WTC11 (cell line): ENCODE measurements at regions not wholly inside any gene's neighbourhood (a gene's known extent, or its start where the extent isn't known, plus 50 kb on each side); places are given as distances from the start of the nearest gene placed in this dataset.

Experiments used
- ATAC-seq: fragments of 200-7000 bp; cut with Tn5 transposase; 2 replicates; pipeline ENCODE4 v1.10.0; 2021; ENCODE audit warnings: mild to moderate bottlenecking, moderate library complexity
- CTCF ChIA-PET: fragments of 300-600 bp; sonication (Branson Sonifier 250); formaldehyde crosslinking; loops from one replicate; lab custom pipeline; 2021; ENCODE audit warnings: antibody characterized with exemption; lab: Charles Lee
- POLR2A ChIA-PET: fragments of 350-600 bp; sonication (Branson Sonifier 250); formaldehyde crosslinking; loops from one replicate; lab custom pipeline; 2021; ENCODE audit warnings: antibody characterized with exemption; lab: Charles Lee
- DNase-seq: peaks from one replicate; pipeline ENCODE4 v3.0.0; 2021; ENCODE audit warnings: low spot score
- H3K27ac Mint-ChIP-seq: 2 replicates; pipeline ENCODE4 v1.8.0; 2021; ENCODE audit warnings: mixed read lengths
- H3K27me3 Mint-ChIP-seq: 2 replicates; pipeline ENCODE4 v1.8.0; 2021; ENCODE audit warnings: low read depth, mild to moderate bottlenecking, moderate library complexity, mixed read lengths
- H3K36me3 Mint-ChIP-seq: 2 replicates; pipeline ENCODE4 v1.8.0; 2021; ENCODE audit warnings: mixed read lengths
- H3K4me1 Mint-ChIP-seq: 2 replicates; pipeline ENCODE4 v1.8.0; 2022; ENCODE audit warnings: mixed read lengths
- H3K4me3 Mint-ChIP-seq: 2 replicates; pipeline ENCODE4 v1.8.0; 2021; ENCODE audit warnings: mild to moderate bottlenecking, moderate library complexity, mixed read lengths
- H3K9me3 Mint-ChIP-seq: 2 replicates; pipeline ENCODE4 v1.8.0; 2021; ENCODE audit warnings: mixed read lengths
- AR ChIP-seq: fragments of 250-450 bp; sonication (Bioruptor Pico); IDR thresholded peaks from 2 replicates; pipeline ENCODE4 v1.9.0; 2021; ENCODE audit warnings: mild to moderate bottlenecking
- ATF1 ChIP-seq: sonication (generic); formaldehyde crosslinking; IDR thresholded peaks from 2 replicates; pipeline ENCODE4 v1.8.1; 2023; ENCODE audit warnings: mild to moderate bottlenecking, moderate library complexity, missing genetic modification reagents
- CTCF ChIP-seq: fragments of 200-600 bp; IDR thresholded peaks from 2 replicates; pipeline ENCODE4 v1.8.0; 2022; ENCODE audit warnings: antibody characterized with exemption
- EMX1 ChIP-seq: fragments of 250-450 bp; sonication (Bioruptor Pico); IDR thresholded peaks from 2 replicates; pipeline ENCODE4 v1.8.0; 2021; ENCODE audit warnings: mild to moderate bottlenecking
- ESRRA ChIP-seq: sonication (generic); formaldehyde crosslinking; IDR thresholded peaks from 2 replicates; pipeline ENCODE4 v1.8.1; 2022; ENCODE audit warnings: mild to moderate bottlenecking, missing genetic modification reagents, borderline replicate concordance
- FOXP1 ChIP-seq: sonication (generic); formaldehyde crosslinking; IDR thresholded peaks from 2 replicates; pipeline ENCODE4 v1.8.0; 2022; ENCODE audit warnings: missing genetic modification reagents, mild to moderate bottlenecking, moderate library complexity, borderline replicate concordance
- FOXP4 ChIP-seq: sonication (generic); formaldehyde crosslinking; IDR thresholded peaks from 2 replicates; pipeline ENCODE4 v1.8.0; 2022; ENCODE audit warnings: mild to moderate bottlenecking, missing genetic modification reagents
- GABPB1 ChIP-seq: sonication (generic); formaldehyde crosslinking; IDR thresholded peaks from 2 replicates; pipeline ENCODE4 v1.8.1; 2023; ENCODE audit warnings: mild to moderate bottlenecking, missing genetic modification reagents
- GTF2I ChIP-seq: fragments of 250-450 bp; sonication (Bioruptor Pico); conservative IDR thresholded peaks from 2 replicates; pipeline ENCODE4 v1.4.0; 2021; ENCODE audit warnings: mild to moderate bottlenecking
- JAZF1 ChIP-seq: fragments of 250-450 bp; sonication (Bioruptor Pico); IDR thresholded peaks from 2 replicates; pipeline ENCODE4 v1.9.0; 2021; ENCODE audit warnings: moderate library complexity, mild to moderate bottlenecking, inconsistent platforms
- MYBL2 ChIP-seq: sonication (generic); formaldehyde crosslinking; IDR thresholded peaks from 2 replicates; pipeline ENCODE4 v1.8.1; 2023; ENCODE audit warnings: mild to moderate bottlenecking, moderate library complexity, missing genetic modification reagents
- NFATC4 ChIP-seq: fragments of 250-450 bp; sonication (Bioruptor Pico); IDR thresholded peaks from 2 replicates; pipeline ENCODE4 v1.9.0; 2021; ENCODE audit warnings: mild to moderate bottlenecking
- NFYB ChIP-seq: sonication (generic); formaldehyde crosslinking; conservative IDR thresholded peaks from 2 replicates; pipeline ENCODE4 v1.8.0; 2022; ENCODE audit warnings: low read depth, missing genetic modification reagents
- PREB ChIP-seq: sonication (generic); formaldehyde crosslinking; IDR thresholded peaks from 2 replicates; pipeline ENCODE4 v1.8.1; 2022; ENCODE audit warnings: mild to moderate bottlenecking, missing genetic modification reagents, moderate library complexity, borderline replicate concordance
- RORB ChIP-seq: fragments of 250-450 bp; sonication (Bioruptor Pico); IDR thresholded peaks from 2 replicates; pipeline ENCODE4 v1.9.0; 2021; ENCODE audit warnings: mild to moderate bottlenecking
- SP1 ChIP-seq: sonication (generic); formaldehyde crosslinking; conservative IDR thresholded peaks from 2 replicates; pipeline ENCODE4 v1.8.1; 2022; ENCODE audit warnings: missing genetic modification reagents
- TEAD1 ChIP-seq: sonication (generic); formaldehyde crosslinking; IDR thresholded peaks from 2 replicates; pipeline ENCODE4 v1.8.0; 2022; ENCODE audit warnings: mild to moderate bottlenecking, missing genetic modification reagents
- TP53 ChIP-seq: sonication (generic); formaldehyde crosslinking; IDR thresholded peaks from 2 replicates; pipeline ENCODE4 v1.8.1; 2023; ENCODE audit warnings: mild to moderate bottlenecking, missing genetic modification reagents
- ZNF121 ChIP-seq: sonication (generic); formaldehyde crosslinking; IDR thresholded peaks from 2 replicates; pipeline ENCODE4 v1.8.0; 2023; ENCODE audit warnings: missing genetic modification reagents
- ZNF138 ChIP-seq: sonication (generic); formaldehyde crosslinking; conservative IDR thresholded peaks from 2 replicates; pipeline ENCODE4 v1.8.1; 2022; ENCODE audit warnings: mild to moderate bottlenecking, moderate library complexity, missing genetic modification reagents
- ZNF396 ChIP-seq: fragments of 250-450 bp; sonication (Bioruptor Pico); IDR thresholded peaks from 2 replicates; pipeline ENCODE4 v1.8.0; 2021; ENCODE audit warnings: mild to moderate bottlenecking, moderate library complexity, borderline replicate concordance
- ZNF425 ChIP-seq: fragments of 250-450 bp; sonication (Bioruptor Pico); conservative IDR thresholded peaks from 2 replicates; pipeline ENCODE4 v1.9.0; 2021; ENCODE audit warnings: mild to moderate bottlenecking
- ZNF512 ChIP-seq: sonication (generic); formaldehyde crosslinking; IDR thresholded peaks from 2 replicates; pipeline ENCODE4 v1.8.1; 2022; ENCODE audit warnings: missing genetic modification reagents, borderline replicate concordance
- TF ChIP-seq, protein P1 (sequence below): sonication (generic); formaldehyde crosslinking; IDR thresholded peaks from 2 replicates; pipeline ENCODE4 v1.8.1; 2023; ENCODE audit warnings: mild to moderate bottlenecking, missing genetic modification reagents, moderate library complexity

- ChIA-PET POLR2A (no interaction called here), CTCF (interaction anchor here (1.3 kb wide), 1 partner anchor 525 kb away, joined by 3 read pairs; no protein-coding TSS in a partner anchor)
- H3K27me3 Mint-ChIP-seq, result no peaks in the 10 kb centered on the region
- no peak overlapping the region for H3K27ac Mint-ChIP-seq
- no peaks in the 10 kb centered on the region for H3K36me3 Mint-ChIP-seq
- no peaks in the 10 kb centered on the region for H3K9me3 Mint-ChIP-seq
- H3K4me1 Mint-ChIP-seq, result peaks cover 11% of the 10 kb centered on the region
- DNase-seq, result no peak
- no peak for TF ChIP-seq NFYB
- TF ChIP-seq AR (CRISPR knock-in tag), result no peak
- TF ChIP-seq CTCF, result no peak
- no peak for TF ChIP-seq PREB
- no peak for TF ChIP-seq ZNF512 (CRISPR knock-in tag)
- TF ChIP-seq NFATC4, result no peak
- TF ChIP-seq ZNF425 (CRISPR knock-in tag), result no peak
- TF ChIP-seq GTF2I (CRISPR knock-in tag), result no peak
- no peak for TF ChIP-seq FOXP4 (CRISPR knock-in tag)
- TF ChIP-seq SP1 (CRISPR knock-in tag), result no peak
- no peak for TF ChIP-seq EMX1 (CRISPR knock-in tag)
- no peak overlapping the region for H3K4me3 Mint-ChIP-seq
- no peak for ATAC-seq
These were observed 358.1 kb upstream of the RARB start for GRCh38 chr3:25069970-25070369.

GRCh38 chr3:25071846-25072245, 356.2 kb upstream of the RARB start:
- H3K4me3 Mint-ChIP-seq, result no peak overlapping the region
- H3K27ac Mint-ChIP-seq, result no peak overlapping the region
- no peaks in the 10 kb centered on the region for H3K27me3 Mint-ChIP-seq
- ATAC-seq, result no peak
- no peaks in the 10 kb centered on the region for H3K9me3 Mint-ChIP-seq
- POLR2A ChIA-PET, result no interaction called here
- no peak for TF ChIP-seq TP53
- no peak for TF ChIP-seq ATF1
- TF ChIP-seq ZNF121 (CRISPR knock-in tag), result no peak
- TF ChIP-seq, protein P1, sequence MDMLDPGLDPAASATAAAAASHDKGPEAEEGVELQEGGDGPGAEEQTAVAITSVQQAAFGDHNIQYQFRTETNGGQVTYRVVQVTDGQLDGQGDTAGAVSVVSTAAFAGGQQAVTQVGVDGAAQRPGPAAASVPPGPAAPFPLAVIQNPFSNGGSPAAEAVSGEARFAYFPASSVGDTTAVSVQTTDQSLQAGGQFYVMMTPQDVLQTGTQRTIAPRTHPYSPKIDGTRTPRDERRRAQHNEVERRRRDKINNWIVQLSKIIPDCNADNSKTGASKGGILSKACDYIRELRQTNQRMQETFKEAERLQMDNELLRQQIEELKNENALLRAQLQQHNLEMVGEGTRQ (CRISPR knock-in tag), result no peak
- TF ChIP-seq GABPB1, result no peak
- TF ChIP-seq NFYB, result no peak
- TF ChIP-seq MYBL2 (CRISPR knock-in tag), result no peak
- TF ChIP-seq FOXP1 (CRISPR knock-in tag), result no peak
- no peak for TF ChIP-seq ZNF396 (CRISPR knock-in tag)
- TF ChIP-seq RORB (CRISPR knock-in tag), result no peak
- no peak for TF ChIP-seq ESRRA
- no peak for TF ChIP-seq TEAD1 (CRISPR knock-in tag)
- no peak for TF ChIP-seq ZNF138 (CRISPR knock-in tag)
- TF ChIP-seq JAZF1 (CRISPR knock-in tag), result no peak
- peaks cover 13% of the 10 kb centered on the region for H3K4me1 Mint-ChIP-seq
- CTCF ChIA-PET, result no interaction called here
- H3K36me3 Mint-ChIP-seq, result no peaks in the 10 kb centered on the region
- no peak for DNase-seq
